Brain microvascular endothelial cell (primary cell): ENCODE measurements at regions not wholly inside any gene's neighbourhood (a gene's known extent, or its start where the extent isn't known, plus 50 kb on each side); places are given as distances from the start of the nearest gene placed in this dataset.

Experiments
- DNase-seq: peaks from one replicate; pipeline ENCODE4 v3.0.0-alpha.2; 2020
- H3K27ac ChIP-seq: fragments of 250-450 bp; sonication (Bioruptor Pico); 2 replicates; pipeline ENCODE4 v1.5.1; 2020; ENCODE audit warnings: mild to moderate bottlenecking, moderate library complexity
- H3K27me3 ChIP-seq: fragments of 250-450 bp; sonication (Bioruptor Pico); replicated peaks from 2 replicates; pipeline ENCODE4 v1.5.1; 2020; ENCODE audit warnings: mild to moderate bottlenecking
- H3K36me3 ChIP-seq: fragments of 250-450 bp; sonication (Bioruptor Pico); replicated peaks from 2 replicates; pipeline ENCODE4 v1.5.1; 2020; ENCODE audit warnings: mild to moderate bottlenecking
- H3K4me3 ChIP-seq: 2 replicates; pipeline ENCODE4 v1.5.1; 2011; ENCODE audit warnings: low read depth, mild to moderate bottlenecking, control low read depth, low read length, moderate library complexity
- in situ Hi-C: cut with HindIII; loops from 2 replicates; pipeline ENCODE4 v1.10.0; 2017; ENCODE audit warnings: low sequenced_read_pairs, low pct_ligation_motif_present
- TF ChIP-seq, protein P1 (sequence below): IDR thresholded peaks from 2 replicates; pipeline ENCODE4 v1.5.1; 2011; ENCODE audit warnings: low read depth, mild to moderate bottlenecking, moderate library complexity, low read length, control low read depth, inconsistent platforms; ENCODE audit errors: missing control alignments

GRCh38 chr3:150077107-150077506, 106.4 kb upstream of the PFN2 start:
- in situ Hi-C loops: no loop called here
- DNase-seq: no peak
- no peak overlapping the region for H3K27ac ChIP-seq
- no peaks in the 10 kb centered on the region for H3K27me3 ChIP-seq
- H3K36me3 ChIP-seq: no peaks in the 10 kb centered on the region
- no peak overlapping the region for H3K4me3 ChIP-seq
- TF ChIP-seq, protein P1, sequence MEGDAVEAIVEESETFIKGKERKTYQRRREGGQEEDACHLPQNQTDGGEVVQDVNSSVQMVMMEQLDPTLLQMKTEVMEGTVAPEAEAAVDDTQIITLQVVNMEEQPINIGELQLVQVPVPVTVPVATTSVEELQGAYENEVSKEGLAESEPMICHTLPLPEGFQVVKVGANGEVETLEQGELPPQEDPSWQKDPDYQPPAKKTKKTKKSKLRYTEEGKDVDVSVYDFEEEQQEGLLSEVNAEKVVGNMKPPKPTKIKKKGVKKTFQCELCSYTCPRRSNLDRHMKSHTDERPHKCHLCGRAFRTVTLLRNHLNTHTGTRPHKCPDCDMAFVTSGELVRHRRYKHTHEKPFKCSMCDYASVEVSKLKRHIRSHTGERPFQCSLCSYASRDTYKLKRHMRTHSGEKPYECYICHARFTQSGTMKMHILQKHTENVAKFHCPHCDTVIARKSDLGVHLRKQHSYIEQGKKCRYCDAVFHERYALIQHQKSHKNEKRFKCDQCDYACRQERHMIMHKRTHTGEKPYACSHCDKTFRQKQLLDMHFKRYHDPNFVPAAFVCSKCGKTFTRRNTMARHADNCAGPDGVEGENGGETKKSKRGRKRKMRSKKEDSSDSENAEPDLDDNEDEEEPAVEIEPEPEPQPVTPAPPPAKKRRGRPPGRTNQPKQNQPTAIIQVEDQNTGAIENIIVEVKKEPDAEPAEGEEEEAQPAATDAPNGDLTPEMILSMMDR: no peak

DNA sequence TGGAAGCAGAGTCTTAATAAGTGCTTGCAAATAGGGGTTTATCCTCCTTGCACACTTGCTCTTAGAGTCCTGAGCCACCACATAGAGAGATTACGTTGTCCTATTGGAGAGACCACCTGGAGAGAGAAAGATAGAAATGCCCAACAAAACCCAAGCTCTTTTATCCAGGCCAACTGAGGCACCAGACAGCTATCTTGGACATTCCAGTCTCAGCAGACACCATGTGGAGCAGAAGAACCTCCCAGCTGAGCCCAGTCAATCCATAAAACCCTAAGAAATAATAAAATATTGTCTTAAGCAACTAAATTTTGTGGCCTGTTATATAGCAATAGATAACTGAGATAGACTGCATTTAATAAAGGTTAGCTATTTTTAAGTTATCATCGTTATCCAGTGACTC, 105.7 kb upstream of the PFN2 start:
- Histone ChIP-seq H3K27ac (no peak overlapping the region), H3K4me3 (no peak overlapping the region), H3K27me3 (no peaks in the 10 kb centered on the region), H3K36me3 (no peaks in the 10 kb centered on the region)
- DNase-seq: no peak
- TF ChIP-seq, protein P1: no peak
- in situ Hi-C loops: no loop called here

- Histone ChIP-seq H3K27ac (no peak overlapping the region), H3K27me3 (no peaks in the 10 kb centered on the region), H3K4me3 (no peak overlapping the region), H3K36me3 (no peaks in the 10 kb centered on the region)
- TF ChIP-seq, protein P1: no peak
- in situ Hi-C loops: no loop called here
- DNase-seq: no peak
These were observed 104.7 kb upstream of the PFN2 start for GRCh38 chr3:150075417-150075865.

GRCh38 chr3:150074697-150075416, 104.2 kb upstream of the PFN2 start:
- no peaks in the 10 kb centered on the region for H3K36me3 ChIP-seq
- H3K27ac ChIP-seq: no peak overlapping the region
- no peak for DNase-seq
- TF ChIP-seq, protein P1: no peak
- no peaks in the 10 kb centered on the region for H3K27me3 ChIP-seq
- H3K4me3 ChIP-seq: no peak overlapping the region
- in situ Hi-C loops: no loop called here

DNA sequence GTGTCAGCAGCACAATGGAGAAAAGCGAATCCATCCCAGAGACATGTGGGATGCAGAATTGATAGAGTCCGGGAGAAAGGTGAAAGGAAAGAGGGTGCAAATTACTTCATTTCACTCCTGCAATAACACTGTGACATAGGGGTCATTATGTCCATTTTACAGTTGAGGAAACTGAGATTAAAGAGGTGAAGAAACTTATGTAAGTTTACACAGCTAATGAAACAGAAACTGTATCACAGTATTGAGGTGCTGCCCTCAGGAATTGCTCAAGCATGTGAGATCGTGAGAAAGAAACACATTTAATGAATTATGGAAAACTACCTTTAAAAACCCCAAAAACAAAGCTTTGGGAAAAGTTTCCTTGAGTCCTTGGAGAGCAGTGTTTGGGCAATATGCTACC, 103.6 kb upstream of the PFN2 start:
- no peak for DNase-seq
- H3K4me3 ChIP-seq: no peak overlapping the region
- H3K27me3 ChIP-seq: no peaks in the 10 kb centered on the region
- in situ Hi-C loops: no loop called here
- no peak overlapping the region for H3K27ac ChIP-seq
- TF ChIP-seq, protein P1: no peak
- H3K36me3 ChIP-seq: no peaks in the 10 kb centered on the region

GRCh38 chr3:150073513-150073912, 102.8 kb upstream of the PFN2 start:
- Histone ChIP-seq H3K27ac (no peak overlapping the region), H3K4me3 (no peak overlapping the region), H3K36me3 (no peaks in the 10 kb centered on the region), H3K27me3 (no peaks in the 10 kb centered on the region)
- TF ChIP-seq, protein P1: no peak
- in situ Hi-C loops: no loop called here
- DNase-seq: no peak
